ENCODE measurements at regions not wholly inside any gene's neighbourhood (a gene's known extent, or its start where the extent isn't known, plus 50 kb on each side); places are given as distances from the start of the nearest gene placed in this dataset.

GRCh38 chr20:12040261-12040660 is 122.6 kb downstream of the BTBD3 start:
- no peak overlapping the region for H3K4me3 ChIP-seq (ENCODE audit: insufficient read depth, low read length, poor library complexity, severe bottlenecking)
- no peaks in the 10 kb centered on the region for H3K36me3 ChIP-seq (ENCODE audit: low read length)
- H2AFZ ChIP-seq (ENCODE audit: low read depth, low read length, severe bottlenecking), result no peak overlapping the region
- no peaks in the 10 kb centered on the region; the same call in 1 of the 2 replicates for H3K9me3 ChIP-seq (ENCODE audit: insufficient read depth, low read length)
- H3F3A ChIP-seq (ENCODE audit: insufficient read depth), result no peaks in the 10 kb centered on the region
- H4K20me1 ChIP-seq (ENCODE audit: low read depth, low read length), result no peaks in the 10 kb centered on the region
- no peak overlapping the region for H3K9ac ChIP-seq (ENCODE audit: low read length)
- H3K27ac ChIP-seq (ENCODE audit: low read depth, low read length), result no peak overlapping the region
- H3K79me2 ChIP-seq (ENCODE audit: insufficient read depth, low read length), result no peaks in the 10 kb centered on the region
- H3K27me3 ChIP-seq (ENCODE audit: low read length), result no peaks in the 10 kb centered on the region
- no peaks in the 10 kb centered on the region for H3K9me2 ChIP-seq (replicated peaks; ENCODE audit: insufficient read depth, low read length)
- TF ChIP-seq CTCF (IDR thresholded peaks at IDR 0.05; ENCODE audit: insufficient read depth, low read length, poor library complexity, severe bottlenecking), result no peak
- no peak for TF ChIP-seq EZH2phosphoT487 (conservative IDR thresholded peaks at IDR 0.05; ENCODE audit: low read length)
- H3K4me2 ChIP-seq (ENCODE audit: low read depth, low read length, poor library complexity, severe bottlenecking), result no peak overlapping the region

DNA sequence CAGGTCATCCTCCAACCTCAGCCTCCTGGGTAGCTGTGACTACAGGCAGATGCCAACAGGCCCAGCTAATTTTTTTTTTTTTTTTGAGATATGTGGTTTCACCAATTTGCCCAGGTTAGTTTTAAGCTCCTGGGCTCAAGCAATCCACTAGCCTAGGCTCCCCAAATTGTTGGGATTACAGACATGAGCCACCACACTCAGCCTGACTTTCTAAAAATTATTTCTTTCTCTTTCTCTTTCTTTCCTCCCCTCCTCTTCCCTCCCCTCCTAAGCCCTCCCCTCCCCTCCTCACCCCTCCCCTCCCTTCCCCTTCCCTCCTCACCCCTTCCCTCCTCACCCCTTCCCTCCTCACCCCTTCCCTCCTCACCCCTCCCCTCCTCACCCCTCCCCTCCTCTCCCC is 127.3 kb downstream of the BTBD3 start:
- Histone ChIP-seq H3F3A (ENCODE audit: insufficient read depth) (no peaks in the 10 kb centered on the region), H4K20me1 (ENCODE audit: low read depth, low read length) (no peaks in the 10 kb centered on the region), H2AFZ (ENCODE audit: low read depth, low read length, severe bottlenecking) (no peak overlapping the region), H3K36me3 (ENCODE audit: low read length) (no peaks in the 10 kb centered on the region), H3K9me2 (replicated peaks; ENCODE audit: insufficient read depth, low read length) (no peaks in the 10 kb centered on the region), H3K27ac (ENCODE audit: low read depth, low read length) (no peak overlapping the region), H3K4me3 (ENCODE audit: insufficient read depth, low read length, poor library complexity, severe bottlenecking) (no peak overlapping the region), H3K79me2 (ENCODE audit: insufficient read depth, low read length) (no peaks in the 10 kb centered on the region), H3K9me3 (ENCODE audit: insufficient read depth, low read length) (no peaks in the 10 kb centered on the region), H3K4me2 (ENCODE audit: low read depth, low read length, poor library complexity, severe bottlenecking) (no peak overlapping the region), H3K9ac (ENCODE audit: low read length) (no peak overlapping the region), H3K27me3 (ENCODE audit: low read length) (no peaks in the 10 kb centered on the region)
- TF ChIP-seq EZH2phosphoT487 (conservative IDR thresholded peaks at IDR 0.05; ENCODE audit: low read length) (no peak), CTCF (IDR thresholded peaks at IDR 0.05; ENCODE audit: insufficient read depth, low read length, poor library complexity, severe bottlenecking) (no peak)

- TF ChIP-seq CTCF (IDR thresholded peaks at IDR 0.05; ENCODE audit: insufficient read depth, low read length, poor library complexity, severe bottlenecking) (no peak), EZH2phosphoT487 (conservative IDR thresholded peaks at IDR 0.05; ENCODE audit: low read length) (no peak)
- H3K9me3 ChIP-seq (ENCODE audit: insufficient read depth, low read length), result no peaks in the 10 kb centered on the region
- no peaks in the 10 kb centered on the region for H3F3A ChIP-seq (ENCODE audit: insufficient read depth)
- H3K79me2 ChIP-seq (ENCODE audit: insufficient read depth, low read length), result no peaks in the 10 kb centered on the region
- H3K4me3 ChIP-seq (ENCODE audit: insufficient read depth, low read length, poor library complexity, severe bottlenecking), result no peak overlapping the region
- no peak overlapping the region for H3K9ac ChIP-seq (ENCODE audit: low read length)
- no peaks in the 10 kb centered on the region for H3K27me3 ChIP-seq (ENCODE audit: low read length)
- H3K27ac ChIP-seq (ENCODE audit: low read depth, low read length), result no peak overlapping the region
- no peaks in the 10 kb centered on the region for H3K9me2 ChIP-seq (replicated peaks; ENCODE audit: insufficient read depth, low read length)
- no peaks in the 10 kb centered on the region for H3K36me3 ChIP-seq (ENCODE audit: low read length)
- no peak overlapping the region for H2AFZ ChIP-seq (ENCODE audit: low read depth, low read length, severe bottlenecking)
- no peak overlapping the region for H3K4me2 ChIP-seq (ENCODE audit: low read depth, low read length, poor library complexity, severe bottlenecking)
- no peaks in the 10 kb centered on the region for H4K20me1 ChIP-seq (ENCODE audit: low read depth, low read length)
These were observed 130.2 kb downstream of the BTBD3 start for GRCh38 chr20:12047838-12048432.
